Heart left ventricle (tissue), 16 donors: ENCODE measurements at regions not wholly inside any gene's neighbourhood (a gene's known extent, or its start where the extent isn't known, plus 50 kb on each side); places are given as distances from the start of the nearest gene placed in this dataset.

Experiments used
- ATAC-seq, 4 donors: fragments of 200-7000 bp; cut with Tn5 transposase; one replicate each; pipeline ENCODE4 v1.9.1; 2020 to 2022; ENCODE audit warnings: moderate library complexity in 4 of 4, mild to moderate bottlenecking in 3 of 4, moderate number of reproducible peaks in 1 of 4
- DNase-seq, 5 donors: peaks; one replicate each; pipeline ENCODE4 v3.0.0-alpha.2; 2020
- H3K27ac ChIP-seq, 12 donors: fragments of 200-600 bp; sonication (generic) in 4 of 12; one replicate each; pipeline versions ENCODE4 v1.5.0 to v1.8.0; 2016 to 2022; ENCODE audit warnings: mild to moderate bottlenecking in 2 of 12
- H3K27me3 ChIP-seq, 9 donors: fragments of 200-600 bp; sonication (generic) in 2 of 9; one replicate each; pipeline versions ENCODE4 v1.5.1 to v1.8.0; 2016 to 2022; ENCODE audit warnings: mild to moderate bottlenecking in 3 of 9
- H3K36me3 ChIP-seq, 9 donors: fragments of 200-600 bp; sonication (generic) in 2 of 9; one replicate each; pipeline versions ENCODE4 v1.5.0 to v1.8.0; 2018 to 2022; ENCODE audit warnings: mild to moderate bottlenecking in 2 of 9
- H3K4me1 ChIP-seq, 12 donors: fragments of 200-600 bp; sonication (generic) in 4 of 12; one replicate each; pipeline versions ENCODE4 v1.5.0 to v1.8.0; 2016 to 2022; ENCODE audit warnings: mild to moderate bottlenecking in 3 of 12
- H3K4me3 ChIP-seq, 12 donors: fragments of 200-600 bp; sonication (generic) in 4 of 12; one replicate each; pipeline versions ENCODE4 v1.5.0 to v1.8.0; 2017 to 2022; ENCODE audit warnings: mild to moderate bottlenecking in 9 of 12, moderate library complexity in 4 of 12
- H3K9me3 ChIP-seq, 12 donors: fragments of 200-600 bp; sonication (generic) in 4 of 12; one replicate each; pipeline versions ENCODE4 v1.5.0 to v1.8.0; 2016 to 2022; ENCODE audit warnings: mild to moderate bottlenecking in 1 of 12
- CTCF ChIP-seq, 12 donors: fragments of 200-600 bp; sonication (generic) in 4 of 12; IDR thresholded peaks; one replicate each; pipeline versions ENCODE4 v1.5.0 to v1.8.0; 2018 to 2022; ENCODE audit warnings: antibody characterized with exemption in 12 of 12, mild to moderate bottlenecking in 5 of 12
- POLR2A ChIP-seq, 2 donors: fragments of 450-650 bp; IDR thresholded peaks; one replicate each; pipeline ENCODE4 v1.6.1; 2017; ENCODE audit warnings: antibody characterized with exemption in 2 of 2, mild to moderate bottlenecking in 2 of 2, moderate library complexity in 2 of 2
- WGBS, 4 donors: extraction: QIAGEN DNeasy Blood & Tissue Kit in 2 of 4; methylation state at CpG; one replicate each; pipeline versions ENCODE4 v1.1.5 to v1.1.7; 2013 to 2018; 5-methylcytosine and 5-hydroxymethylcytosine counted together
- intact Hi-C, 10 donors: fragments of 100-400 bp; cut with DNase I; formaldehyde crosslinking; loops; one replicate each; pipeline versions ENCODE4 v1.11.1 to v1.14.2; 2022
- donor health status: ischemic (EF 13 %, LVEDD 7.1; RV severe dilation, severe dysfunction).
- donor health status: healthy with polysubstance abuse.
- donor health status: DM: no; HTN: yes; CAD: no.
- donor health status: DM: no; HTN: no; CAD: no.
- donor health status: ischemic (EF 25% LVEDD 6.9; RV normal size, moderate dysfunction).
- donor health status: ischemic (EF 25% LVEDD 5.7; RV mildly dilated, moderate dysfunction).
- donor health status: healthy.
- donor health status: DM: yes; HTN: yes; CAD: no.
- donor health status: ischemic (EF 35%, LVEDD 5.7; RV mildly dilated, moderate dysfunction).
- donor health status: nonischemic (EF 11% LVEDD 7.7; RV severe dilation, severe dysfunction).
- donor health status: DM: yes; HTN: yes; CAD: no.
- donor health status: PGD.
- donor health status: ischemic (EF 29% LVEDD 5.4; RV normal size, mild dysfunction).
- donor health status: nonischemic (EF 23%, LVEDD 6.1; RV moderate dilation, normal function).

GRCh38 chr10:33731322-33731721 lies 396.9 kb upstream of the NRP1 start:
- no peak for ATAC-seq
- WGBS, 4 donors: 81 to 90% (median 86%) methylated on average over 6 of the region's 6 CpGs

GRCh38 chr10:33725430-33725829 lies 391.0 kb upstream of the NRP1 start:
- no peaks in the 10 kb centered on the region for H3K36me3 ChIP-seq
- no peaks in the 10 kb centered on the region for H3K27me3 ChIP-seq
- ATAC-seq (no peak), DNase-seq (no peak)
- TF ChIP-seq CTCF (IDR thresholded peaks at IDR 0.05): no peak
- TF ChIP-seq POLR2A (IDR thresholded peaks at IDR 0.05): no peak
- H3K27ac ChIP-seq: no peak overlapping the region
- intact Hi-C loops: no loop called here
- H3K4me1 ChIP-seq: peaks cover 5 to 24% (median 17%) of the 10 kb centered on the region in 12 donors
- WGBS, 4 donors: 81 to 92% (median 85%) methylated on average over 4 of the region's 4 CpGs
- no peak overlapping the region for H3K4me3 ChIP-seq
- peaks cover 0 to 7% (median 0%) of the 10 kb centered on the region in 12 donors for H3K9me3 ChIP-seq

More at GRCh38 chr10:33731322-33731721, 396.9 kb upstream of the NRP1 start:
- Histone ChIP-seq H3K4me3 (no peak overlapping the region), H3K36me3 (no peaks in the 10 kb centered on the region), H3K9me3 (peaks cover 0 to 7% (median 0%) of the 10 kb centered on the region in 12 donors), H3K4me1 (peaks cover 0 to 6% (median 0%) of the 10 kb centered on the region in 12 donors), H3K27me3 (no peaks in the 10 kb centered on the region), H3K27ac (no peak overlapping the region)
- TF ChIP-seq CTCF (IDR thresholded peaks at IDR 0.05): no peak
- no peak for TF ChIP-seq POLR2A (IDR thresholded peaks at IDR 0.05)
- DNase-seq: no peak
- intact Hi-C loops: no loop called here

- WGBS, 4 donors: 92 to 96% (median 94%) methylated on average over 2 of the region's 2 CpGs
- no peaks in the 10 kb centered on the region for H3K27me3 ChIP-seq
- no peaks in the 10 kb centered on the region for H3K36me3 ChIP-seq
- DNase-seq (no peak), ATAC-seq (no peak)
- H3K4me1 ChIP-seq: peaks cover 11 to 43% (median 32%) of the 10 kb centered on the region in 12 donors
- peaks cover 0 to 7% (median 0%) of the 10 kb centered on the region in 12 donors for H3K9me3 ChIP-seq
- intact Hi-C loops: loop anchor here in 1 of 10 donors (5.0 kb wide), 1 partner anchor 386 kb away; no protein-coding TSS in a partner anchor
- no peak overlapping the region for H3K27ac ChIP-seq
- TF ChIP-seq POLR2A (IDR thresholded peaks at IDR 0.05) (no peak), CTCF (IDR thresholded peaks at IDR 0.05) (no peak)
- no peak overlapping the region for H3K4me3 ChIP-seq
Measured at GRCh38 chr10:33723181-33723580, 388.7 kb upstream of the NRP1 start.

- H3K9me3 ChIP-seq: no peaks in the 10 kb centered on the region
- no peak for DNase-seq
- H3K27me3 ChIP-seq: no peaks in the 10 kb centered on the region
- no peaks in the 10 kb centered on the region for H3K36me3 ChIP-seq
- H3K4me3 ChIP-seq: no peak overlapping the region
- peaks cover 11 to 45% (median 32%) of the 10 kb centered on the region in 12 donors for H3K4me1 ChIP-seq
- WGBS, 4 donors: 44 to 51% (median 48%) methylated on average over 3 of the region's 3 CpGs
- intact Hi-C loops: loop anchor here in 1 of 10 donors (5.0 kb wide), 1 partner anchor 385 kb away; no protein-coding TSS in a partner anchor
- no peak for ATAC-seq
- no peak for TF ChIP-seq POLR2A (IDR thresholded peaks at IDR 0.05)
- TF ChIP-seq CTCF (IDR thresholded peaks at IDR 0.05): no peak
- peak overlapping the region in 5 of 12 donors; percentile 12 to 42 (median 38) for H3K27ac ChIP-seq
Measured at GRCh38 chr10:33722067-33722466, 387.6 kb upstream of the NRP1 start.
